Esophagus mucosa (tissue), 1 donor: ENCODE measurements at regions not wholly inside any gene's neighbourhood (a gene's known extent, or its start where the extent isn't known, plus 50 kb on each side); places are given as distances from the start of the nearest gene placed in this dataset.

Source experiments
- ATAC-seq: fragments of 200-7000 bp; cut with Tn5 transposase; one replicate; pipeline ENCODE4 v1.9.1; 2020
- donor health status: DM: yes; HTN: yes; CAD: no.

- no peak for ATAC-seq
These were observed 122.7 kb downstream of the ZNF518B start for GRCh38 chr4:10334506-10335028.

GRCh38 chr4:10333942-10334341 lies 123.3 kb downstream of the ZNF518B start:
- ATAC-seq = no peak

DNA sequence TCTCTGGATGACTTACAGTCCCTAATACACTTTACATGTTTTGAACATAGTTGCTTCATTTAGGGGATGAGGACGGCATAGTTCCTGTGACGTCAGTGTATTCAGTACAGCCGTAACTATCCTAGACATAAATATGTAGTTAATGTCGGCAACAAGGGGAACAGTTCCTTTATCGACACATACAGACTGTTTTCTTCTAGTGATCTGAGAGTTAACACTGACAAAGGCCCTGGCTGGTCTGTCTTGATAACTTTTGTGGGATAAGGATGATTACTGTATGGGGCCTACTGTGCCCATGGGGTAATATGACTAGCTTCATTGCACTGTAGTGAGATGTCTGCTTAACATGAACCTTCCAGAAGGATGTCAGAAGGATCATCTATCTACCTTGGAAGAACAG lies 131.2 kb downstream of the ZNF518B start:
- no peak for ATAC-seq

DNA sequence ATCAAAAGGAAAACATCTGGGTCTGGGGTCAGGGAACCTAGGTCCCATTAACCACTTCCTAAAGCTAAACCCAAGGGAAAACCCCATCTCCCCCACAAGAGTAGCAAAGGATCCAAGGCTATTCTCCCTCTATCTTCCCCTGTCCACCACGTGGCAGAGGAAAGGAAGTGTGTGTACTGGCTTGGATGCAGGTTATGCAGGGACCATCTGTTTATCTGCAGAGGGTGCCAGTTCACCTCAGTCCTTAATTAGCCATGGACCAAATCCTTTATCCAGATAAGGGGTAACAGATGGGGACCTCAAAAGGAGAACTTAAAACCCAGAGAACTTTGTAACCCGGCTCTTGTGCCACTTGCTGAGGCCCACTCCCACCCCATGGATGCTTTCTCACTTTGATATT lies 135.3 kb downstream of the ZNF518B start:
- ATAC-seq = no peak

DNA sequence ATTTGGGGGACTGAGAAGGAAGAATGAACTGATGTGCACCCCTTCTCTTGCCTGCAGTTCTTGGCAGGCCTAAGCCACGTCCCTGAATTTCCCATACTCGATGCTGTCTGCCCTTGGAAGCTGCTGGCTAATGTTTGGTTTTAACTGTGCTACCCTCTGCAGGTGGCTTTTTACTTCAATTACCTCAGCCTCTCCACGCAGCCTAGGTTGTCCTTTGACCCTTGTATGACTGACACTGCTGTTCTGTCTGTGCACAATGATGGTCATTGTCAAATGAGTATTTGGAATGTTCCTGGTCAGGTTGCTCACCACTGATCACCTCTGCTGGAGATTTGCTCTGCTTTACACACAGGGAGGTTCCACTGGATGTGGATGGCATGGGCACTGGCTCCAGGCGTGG lies 137.1 kb downstream of the ZNF518B start:
- no peak for ATAC-seq

DNA sequence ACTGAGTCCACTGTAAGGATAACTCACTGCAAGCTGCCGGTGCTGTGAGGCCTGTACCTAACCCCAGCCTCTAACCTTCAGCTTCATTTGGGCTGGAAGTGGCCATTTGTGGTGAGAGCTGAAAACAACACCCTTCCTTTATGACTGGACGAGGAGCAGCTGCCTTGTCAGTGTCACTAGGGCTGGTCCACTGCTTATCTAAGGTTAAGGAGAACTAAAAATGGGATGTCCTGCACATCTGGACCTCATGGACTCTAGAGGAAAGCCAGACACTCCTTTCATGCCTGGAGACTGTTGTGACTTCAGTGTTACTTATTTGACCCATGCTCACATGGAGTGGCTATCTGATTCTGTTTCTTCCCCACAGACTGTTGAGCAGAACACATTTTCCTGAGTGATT lies 139.9 kb downstream of the ZNF518B start:
- ATAC-seq = no peak

- ATAC-seq = no peak
These were observed 140.4 kb downstream of the ZNF518B start for GRCh38 chr4:10316851-10317250.

- ATAC-seq = no peak
These were observed 141.6 kb downstream of the ZNF518B start for GRCh38 chr4:10315638-10316037.

- peak; percentile 89 for ATAC-seq
These were observed 144.7 kb downstream of the ZNF518B start for GRCh38 chr4:10312568-10312967.

DNA sequence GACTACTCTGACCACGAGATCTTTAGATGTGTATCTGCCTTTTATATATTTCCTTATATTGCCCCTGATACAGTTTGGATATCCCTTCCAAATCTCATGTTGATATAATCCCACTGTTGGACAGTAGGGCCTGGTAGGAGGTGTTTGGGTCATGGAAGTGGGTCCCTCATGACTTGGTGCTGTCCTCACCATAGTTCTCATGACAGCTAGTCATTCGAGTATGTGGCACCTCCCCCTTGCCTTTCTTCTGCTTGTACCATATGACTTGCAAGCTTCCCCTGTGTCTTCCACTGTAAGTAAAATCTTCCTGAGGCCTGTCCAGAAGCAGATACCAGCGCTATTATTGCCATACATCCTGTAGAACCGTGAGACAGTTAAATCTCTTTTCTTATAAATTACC lies 145.3 kb downstream of the ZNF518B start:
- ATAC-seq = no peak

DNA sequence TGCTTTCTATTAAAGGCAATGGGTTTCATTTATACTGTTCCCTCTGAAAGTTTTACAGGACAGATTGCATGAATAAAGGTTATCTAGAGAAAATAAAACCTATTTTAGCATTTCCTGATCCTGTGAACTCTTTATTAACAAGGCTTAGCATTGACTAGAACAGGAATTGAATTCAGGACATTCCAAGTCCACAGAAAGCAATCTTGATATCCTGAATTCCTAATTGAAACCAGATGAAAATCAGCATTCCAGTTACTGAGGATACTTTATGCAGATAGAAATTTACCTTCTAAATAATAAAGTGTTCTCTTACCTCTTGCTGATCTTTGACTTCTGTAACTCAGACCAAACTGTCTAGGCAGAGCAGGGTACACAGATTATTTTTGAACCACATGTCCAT lies 151.4 kb downstream of the ZNF518B start:
- ATAC-seq = no peak

DNA sequence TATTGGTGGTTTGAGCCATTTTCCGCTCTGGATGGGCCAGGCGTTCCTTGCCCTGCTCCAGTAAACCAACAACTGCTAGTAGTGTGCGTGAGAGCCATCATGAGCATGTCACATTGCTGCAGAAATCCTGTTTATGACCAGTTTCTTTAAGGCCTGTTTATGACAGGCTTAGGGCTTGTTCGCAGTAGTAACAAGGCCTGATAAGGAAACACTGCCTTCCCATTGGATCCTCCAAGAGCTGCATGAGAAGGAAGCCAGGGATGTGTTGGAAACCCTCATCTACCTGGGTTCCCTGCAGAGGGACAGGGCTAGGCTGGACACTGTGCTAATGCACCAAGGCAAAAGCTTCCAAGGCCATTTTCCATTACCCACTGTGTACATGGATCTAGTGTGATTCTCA lies 153.9 kb downstream of the ZNF518B start:
- no peak for ATAC-seq

GRCh38 chr4:10302096-10302495 lies 155.1 kb downstream of the ZNF518B start:
- no peak for ATAC-seq

GRCh38 chr4:10299601-10300000 lies 157.6 kb downstream of the ZNF518B start:
- no peak for ATAC-seq

DNA sequence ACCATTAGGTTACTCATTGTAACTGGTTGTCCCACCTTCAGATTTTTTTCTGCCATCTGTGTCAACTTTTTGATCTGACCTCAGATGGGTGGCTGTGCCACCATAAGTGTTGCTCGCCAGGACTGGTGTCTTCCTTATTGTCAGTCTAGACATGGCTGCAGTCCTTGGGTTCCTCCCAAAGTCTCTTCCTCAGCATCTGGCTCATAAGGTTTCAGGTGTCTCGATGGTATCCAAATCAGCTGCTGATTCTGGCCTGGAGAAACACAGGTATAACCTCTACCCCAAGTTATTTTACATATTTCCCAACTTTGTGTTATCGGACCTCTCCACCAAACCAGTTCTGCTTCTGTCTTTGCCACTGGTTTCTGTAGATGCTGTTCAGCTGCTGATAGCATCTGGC lies 158.5 kb downstream of the ZNF518B start:
- no peak for ATAC-seq

- peak; percentile 38 for ATAC-seq
These were observed 160.5 kb downstream of the ZNF518B start for GRCh38 chr4:10296730-10297129.

- ATAC-seq = no peak
These were observed 161.9 kb downstream of the ZNF518B start for GRCh38 chr4:10295301-10295700.

- ATAC-seq = no peak
These were observed 167.7 kb downstream of the ZNF518B start for GRCh38 chr4:10289538-10289906.

- ATAC-seq = peak; percentile 77
These were observed 168.2 kb downstream of the ZNF518B start for GRCh38 chr4:10288830-10289537.

- ATAC-seq = no peak
These were observed 168.4 kb upstream of the WDR1 start for GRCh38 chr4:10285028-10285427.

GRCh38 chr4:10283761-10284160 lies 167.2 kb upstream of the WDR1 start:
- ATAC-seq = peak; percentile 59

GRCh38 chr4:10281996-10282395 lies 165.4 kb upstream of the WDR1 start:
- ATAC-seq = no peak

DNA sequence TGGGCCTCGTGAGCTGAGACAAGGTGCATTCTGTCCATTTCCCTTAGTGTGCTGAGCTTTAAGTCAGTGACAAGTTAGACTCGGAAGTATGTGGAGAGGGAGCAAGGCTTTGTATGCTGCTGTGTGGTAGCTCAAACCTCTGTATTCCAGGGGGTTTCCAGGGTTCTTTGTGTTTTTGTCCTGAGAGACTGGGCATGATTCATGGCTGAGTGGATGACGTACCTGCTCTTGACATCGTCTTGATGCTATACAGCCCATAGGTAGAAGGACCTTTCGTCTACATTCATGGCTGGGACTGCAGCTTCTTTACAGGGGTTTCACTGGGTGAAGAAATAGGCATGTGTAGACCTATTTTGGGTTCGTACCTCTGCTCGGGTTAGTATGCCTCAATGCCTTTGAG lies 162.7 kb upstream of the WDR1 start:
- ATAC-seq = no peak

GRCh38 chr4:10278071-10278470 lies 161.5 kb upstream of the WDR1 start:
- ATAC-seq = peak; percentile 31

- ATAC-seq = no peak
These were observed 159.6 kb upstream of the WDR1 start for GRCh38 chr4:10276152-10276551.
